NCI-H1694 treated with DMSO at 0.1 percent for 48 hours (cell line): ENCODE measurements at regions not wholly inside any gene's neighbourhood (a gene's known extent, or its start where the extent isn't known, plus 50 kb on each side); places are given as distances from the start of the nearest gene placed in this dataset.
"Not testable (repeated sequence)": the region's sequence is repeated elsewhere in the genome, so short reads cannot be mapped to it uniquely, and the experiment has no call there.

ENCODE experiments used
- DNase-seq: peaks from one replicate; lab custom pipeline; 2025; lab: John Stamatoyannopoulos, UW

- DNase-seq, result no peak
These were observed 51.1 kb upstream of the NUDT6 start for GRCh38 chr4:122973465-122973864.

DNA sequence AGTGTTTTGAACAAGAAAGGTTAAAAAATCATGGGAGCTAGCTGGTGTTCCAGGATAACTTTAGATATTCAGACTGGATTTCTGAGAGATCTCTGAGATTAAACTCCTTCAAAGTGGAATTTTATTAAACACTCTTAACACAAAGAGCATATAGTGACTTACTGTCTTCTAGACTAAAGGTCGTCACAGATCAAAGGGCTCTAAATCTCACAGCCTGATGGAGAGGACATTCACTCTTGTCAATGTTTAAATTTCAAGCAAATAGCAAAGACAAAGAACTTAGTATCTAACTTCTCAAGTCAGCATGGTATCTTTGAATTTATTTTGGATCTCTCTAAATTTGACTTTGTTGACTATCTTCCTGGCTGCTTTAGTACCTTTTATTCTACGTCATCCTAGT, 53.7 kb upstream of the NUDT6 start:
- DNase-seq, result no peak

GRCh38 chr4:122977103-122977502, 54.7 kb upstream of the NUDT6 start:
- DNase-seq, result no peak

DNA sequence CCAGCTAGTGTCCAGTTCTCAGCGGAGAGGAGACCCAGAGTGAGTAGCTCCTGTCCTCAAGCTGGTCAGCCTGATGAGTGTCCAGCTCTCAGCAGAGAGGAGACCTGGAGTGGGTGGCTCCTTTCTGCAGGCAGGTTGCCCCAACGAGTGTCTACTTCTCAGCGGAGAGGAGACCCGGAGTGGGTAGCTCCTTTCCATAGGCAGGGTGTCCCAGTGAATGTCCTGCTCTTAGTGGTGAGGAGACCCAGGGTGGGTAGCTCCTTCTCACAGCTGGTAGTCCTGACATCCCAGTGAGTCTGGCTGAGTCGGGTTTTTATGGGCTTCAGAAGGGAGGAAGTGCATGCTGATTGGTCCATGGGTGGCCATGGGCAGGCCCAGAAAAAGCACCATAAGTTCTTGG, 55.7 kb upstream of the NUDT6 start:
- no peak for DNase-seq

GRCh38 chr4:122978789-122979188, 56.4 kb upstream of the NUDT6 start:
- DNase-seq, result no peak

DNA sequence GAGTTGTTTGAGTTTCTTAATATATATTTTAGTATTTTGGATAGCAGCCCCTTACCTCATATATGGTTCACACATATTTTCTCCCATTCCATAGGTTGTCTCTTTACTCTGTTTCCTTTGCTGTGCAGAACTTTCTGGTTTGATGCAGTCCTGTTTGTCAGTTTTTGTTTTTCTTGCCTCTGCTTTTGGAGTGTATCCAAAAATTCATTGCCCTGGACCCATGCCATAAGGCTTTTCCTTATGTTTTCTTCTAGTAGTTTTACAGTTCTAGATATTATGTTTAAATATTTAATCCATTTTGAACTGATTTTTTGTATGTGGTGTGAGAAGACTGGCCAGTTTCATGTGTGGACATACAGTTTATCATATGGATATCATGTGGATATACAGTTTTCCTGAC, 58.5 kb upstream of the NUDT6 start:
- DNase-seq, result no peak

DNA sequence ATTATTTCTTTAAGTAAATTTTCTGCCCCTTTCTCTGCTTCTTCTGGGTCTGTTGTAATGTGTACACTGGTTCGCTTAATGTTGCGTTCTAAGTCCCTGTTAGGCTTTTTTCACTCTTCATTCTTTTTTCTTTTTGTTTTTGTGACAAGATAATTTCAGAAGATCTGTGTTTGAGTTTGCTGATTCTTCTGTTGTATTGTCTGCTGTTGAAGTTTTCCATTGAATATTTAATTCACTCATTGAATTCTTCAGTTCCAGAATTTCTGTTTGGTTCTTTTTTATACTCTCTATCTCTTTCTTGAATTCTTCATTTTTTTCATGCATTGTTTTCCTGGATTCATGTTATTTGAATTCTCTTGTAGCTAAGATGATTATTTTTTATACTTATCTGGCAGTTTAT, 66.3 kb upstream of the NUDT6 start:
- no peak for DNase-seq

GRCh38 chr4:122990891-122991290, 68.5 kb upstream of the NUDT6 start:
- DNase-seq, result no peak

DNA sequence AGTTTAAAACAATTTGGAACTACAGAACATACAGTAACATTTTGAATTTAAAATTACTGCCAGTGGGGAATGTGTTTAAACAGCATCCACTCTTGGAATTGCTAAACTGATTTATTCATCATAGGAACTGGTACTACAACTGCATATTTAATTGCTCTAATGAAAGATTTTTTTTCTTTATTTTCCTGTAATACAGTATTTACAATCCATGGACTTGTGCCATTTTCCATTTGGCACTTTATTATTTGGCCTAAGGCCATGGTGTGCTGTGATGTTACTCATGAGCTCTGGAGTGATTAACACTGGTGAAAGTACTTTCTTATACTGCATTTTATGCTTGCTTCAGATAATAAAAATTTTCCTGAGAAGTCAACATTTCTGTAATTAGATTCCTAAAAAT, 69.7 kb upstream of the NUDT6 start:
- DNase-seq, result no peak

- no peak for DNase-seq
These were observed 70.2 kb upstream of the NUDT6 start for GRCh38 chr4:122992641-122993040.

DNA sequence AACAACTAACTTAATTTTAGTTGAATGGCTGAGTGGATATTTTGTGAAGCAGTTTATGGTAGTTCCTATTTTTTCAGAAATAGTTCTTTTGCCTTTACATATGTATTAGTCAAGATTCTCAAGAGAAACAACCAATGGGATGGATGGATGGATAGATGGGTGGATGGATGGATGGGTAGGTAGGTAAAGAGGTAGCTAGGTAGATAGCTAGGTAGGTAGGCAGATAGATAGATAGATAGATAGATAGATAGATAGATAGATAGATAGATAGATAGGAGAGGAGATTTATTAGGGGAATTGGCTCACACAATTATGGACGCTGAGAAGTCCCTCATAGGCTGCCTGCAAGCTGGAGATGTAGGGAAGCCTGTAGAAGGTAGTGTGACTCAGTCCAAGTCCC, 74.0 kb upstream of the NUDT6 start:
- DNase-seq, result no peak

GRCh38 chr4:122997463-122998101, 75.2 kb upstream of the NUDT6 start:
- DNase-seq, result no peak

- not testable (repeated sequence) for DNase-seq
These were observed 81.7 kb upstream of the NUDT6 start for GRCh38 chr4:123004079-123004478.

DNA sequence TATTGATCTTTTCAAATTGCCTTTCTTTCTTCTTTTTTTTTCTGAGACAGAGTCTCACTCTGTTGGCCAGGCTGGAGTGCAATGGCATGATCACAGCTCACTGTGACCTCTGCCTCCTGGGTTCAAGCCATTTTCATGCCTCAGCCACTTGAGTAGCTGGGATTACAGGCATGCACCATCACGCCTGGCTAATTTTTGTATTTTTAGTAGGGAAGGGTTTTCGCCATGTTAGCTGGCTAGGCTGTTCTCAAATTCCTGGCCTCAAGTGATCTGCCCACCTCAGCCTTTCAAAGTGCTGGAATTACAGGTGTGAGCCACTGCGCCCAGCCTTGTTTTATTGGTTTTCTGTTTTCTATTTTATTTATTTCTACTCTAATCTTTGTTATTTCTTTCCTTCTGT, 82.7 kb upstream of the NUDT6 start:
- DNase-seq, result not testable (repeated sequence)

GRCh38 chr4:123007679-123008078, 85.3 kb upstream of the NUDT6 start:
- no peak for DNase-seq

DNA sequence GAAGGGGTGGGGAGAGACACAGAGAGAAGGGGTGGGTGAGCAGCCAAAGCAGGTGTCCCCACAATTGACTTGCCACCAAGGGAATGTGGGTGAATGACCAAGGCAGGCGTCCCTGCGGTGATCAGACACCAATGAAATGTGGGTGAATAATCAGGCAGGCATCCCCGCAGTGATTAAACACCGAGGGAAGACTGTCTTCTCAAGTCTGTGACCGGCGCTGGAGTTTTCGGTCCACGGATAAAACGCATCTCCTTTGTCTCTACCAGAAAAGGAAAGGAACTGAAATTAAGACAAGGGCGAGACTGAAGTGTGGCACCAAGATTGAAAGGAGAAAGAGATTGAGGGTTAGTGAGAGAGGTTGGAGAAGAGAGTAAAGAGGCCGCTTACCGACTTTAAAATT, 90.0 kb upstream of the NUDT6 start:
- not testable (repeated sequence) for DNase-seq

GRCh38 chr4:123014038-123014437, 91.6 kb upstream of the NUDT6 start:
- DNase-seq, result no peak

GRCh38 chr4:123017078-123017477, 94.7 kb upstream of the NUDT6 start:
- no peak for DNase-seq

GRCh38 chr4:123017636-123018395, 95.4 kb upstream of the NUDT6 start:
- DNase-seq, result no peak

DNA sequence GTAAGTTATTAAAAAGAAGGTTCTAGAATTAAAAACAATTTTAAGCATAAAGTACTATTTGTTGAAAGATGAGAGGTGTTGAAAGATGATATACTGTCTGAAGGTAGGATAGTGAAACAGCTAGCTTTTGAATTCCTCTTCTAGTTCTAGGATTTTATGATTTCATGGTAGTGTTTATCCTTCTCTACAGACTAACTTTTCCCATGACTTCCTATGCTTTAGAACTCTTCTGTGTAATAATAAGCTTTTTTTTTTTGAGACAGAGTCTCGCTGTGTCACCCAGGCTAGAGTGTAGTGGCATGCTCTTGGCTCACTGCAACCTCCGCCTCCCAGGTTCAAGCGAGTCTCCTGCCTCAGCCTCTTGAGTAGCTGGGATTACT, 96.0 kb upstream of the NUDT6 start:
- DNase-seq, result no peak

- DNase-seq, result no peak
These were observed 97.9 kb upstream of the NUDT6 start for GRCh38 chr4:123020285-123020684.

GRCh38 chr4:123023647-123024046, 101.2 kb upstream of the NUDT6 start:
- DNase-seq, result no peak

DNA sequence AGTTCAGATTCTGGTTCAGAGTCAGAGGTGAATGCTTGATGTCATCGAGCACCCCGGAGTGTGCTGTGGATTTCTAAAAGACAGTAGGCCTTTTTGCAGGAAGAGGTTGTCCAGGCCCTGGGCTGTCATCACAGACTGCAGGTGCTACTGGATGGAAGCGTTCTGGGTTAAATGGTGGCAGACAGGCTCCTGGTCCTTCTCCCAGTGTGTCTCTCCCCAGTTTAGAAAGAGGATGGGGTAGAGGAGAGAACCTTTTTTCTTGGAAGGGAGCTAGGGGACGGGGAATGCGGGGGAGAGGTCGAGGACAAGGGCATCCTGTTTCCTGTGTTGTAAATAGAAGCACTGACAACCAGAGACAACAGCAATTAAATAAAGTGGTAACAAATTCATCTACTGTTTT, 102.3 kb upstream of the NUDT6 start:
- DNase-seq, result no peak

DNA sequence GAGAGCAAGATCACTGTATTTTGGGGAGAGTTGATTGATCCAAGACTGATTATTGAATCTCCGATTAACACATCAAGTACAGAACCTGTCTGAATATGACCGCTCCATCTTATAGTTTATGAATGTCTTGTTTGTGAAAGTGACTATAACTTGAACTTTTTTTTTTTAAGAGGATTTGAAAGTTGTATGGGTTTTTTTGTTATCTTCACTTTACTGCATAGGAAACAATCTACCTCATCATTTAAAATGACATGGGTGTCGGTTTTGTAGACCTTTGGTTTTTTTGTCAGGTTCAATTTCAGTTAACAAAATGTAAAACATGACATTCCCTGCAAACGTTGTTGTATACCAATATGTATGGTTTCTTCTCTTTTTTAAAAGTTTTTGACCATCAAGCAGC, 103.0 kb upstream of the NUDT6 start:
- DNase-seq, result no peak
